ENCODE measurements at regions not wholly inside any gene's neighbourhood (a gene's known extent, or its start where the extent isn't known, plus 50 kb on each side); places are given as distances from the start of the nearest gene placed in this dataset.

DNA sequence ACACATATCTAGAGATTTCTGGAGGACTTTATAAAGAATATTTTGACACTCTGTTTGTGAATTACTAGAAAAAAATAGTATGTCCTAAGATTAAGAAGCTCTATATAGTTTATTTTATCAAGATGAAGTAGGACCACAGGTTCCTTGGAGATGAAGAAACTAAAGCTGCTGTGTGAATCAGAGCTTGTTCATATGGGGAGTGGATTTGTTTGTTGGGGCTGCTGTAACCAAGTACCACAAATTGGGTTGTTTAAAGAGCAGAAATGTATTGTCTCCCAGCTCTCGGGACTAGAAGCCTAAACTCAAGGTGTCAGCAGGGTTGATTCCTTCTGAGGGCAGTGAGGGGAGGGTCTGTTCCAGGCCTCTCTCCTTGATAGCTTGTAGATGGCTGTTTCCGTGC lies 270.6 kb upstream of the UMPS start:
- Mint-ChIP-seq H3K27ac (ENCODE audit: unreplicated experiment) (no peak overlapping the region), H3K4me1 (ENCODE audit: low read depth, unreplicated experiment) (no peaks in the 10 kb centered on the region), H3K9me3 (ENCODE audit: unreplicated experiment) (no peaks in the 10 kb centered on the region), H3K4me3 (ENCODE audit: unreplicated experiment) (no peak overlapping the region), H3K27me3 (ENCODE audit: insufficient read depth, unreplicated experiment) (peaks cover 14% of the 10 kb centered on the region), H3K36me3 (ENCODE audit: insufficient read depth, unreplicated experiment) (no peaks in the 10 kb centered on the region)
- BruUV-seq (replicated peaks) = no TSS peak
- intact Hi-C loops (cut with micrococcal nuclease; ENCODE audit: unreplicated experiment) = no loop called here
- Histone ChIP-seq H3K36me3 (ENCODE audit: control insufficient read depth, insufficient read depth, low read length) (no peaks in the 10 kb centered on the region), H3K9me3 (no peaks in the 10 kb centered on the region), H3K4me1 (no peaks in the 10 kb centered on the region), H3K4me3 (ENCODE audit: low read depth, low read length) (no peak overlapping the region), H3K27me3 (replicated peaks; ENCODE audit: control insufficient read depth, insufficient read depth, low read length) (peaks cover 1% of the 10 kb centered on the region; the same call in 1 of the 2 replicates)
- CTCF ChIA-PET = no interaction called here
- POLR2A ChIA-PET = no interaction called here
- TF ChIP-seq, protein P1, sequence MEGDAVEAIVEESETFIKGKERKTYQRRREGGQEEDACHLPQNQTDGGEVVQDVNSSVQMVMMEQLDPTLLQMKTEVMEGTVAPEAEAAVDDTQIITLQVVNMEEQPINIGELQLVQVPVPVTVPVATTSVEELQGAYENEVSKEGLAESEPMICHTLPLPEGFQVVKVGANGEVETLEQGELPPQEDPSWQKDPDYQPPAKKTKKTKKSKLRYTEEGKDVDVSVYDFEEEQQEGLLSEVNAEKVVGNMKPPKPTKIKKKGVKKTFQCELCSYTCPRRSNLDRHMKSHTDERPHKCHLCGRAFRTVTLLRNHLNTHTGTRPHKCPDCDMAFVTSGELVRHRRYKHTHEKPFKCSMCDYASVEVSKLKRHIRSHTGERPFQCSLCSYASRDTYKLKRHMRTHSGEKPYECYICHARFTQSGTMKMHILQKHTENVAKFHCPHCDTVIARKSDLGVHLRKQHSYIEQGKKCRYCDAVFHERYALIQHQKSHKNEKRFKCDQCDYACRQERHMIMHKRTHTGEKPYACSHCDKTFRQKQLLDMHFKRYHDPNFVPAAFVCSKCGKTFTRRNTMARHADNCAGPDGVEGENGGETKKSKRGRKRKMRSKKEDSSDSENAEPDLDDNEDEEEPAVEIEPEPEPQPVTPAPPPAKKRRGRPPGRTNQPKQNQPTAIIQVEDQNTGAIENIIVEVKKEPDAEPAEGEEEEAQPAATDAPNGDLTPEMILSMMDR (IDR thresholded peaks at IDR 0.05; ENCODE audit: insufficient read depth in 1 of 2, low read depth in 1 of 2, low read length in 1 of 2, severe bottlenecking in 1 of 2, unreplicated experiment in 1 of 2) = no peak
- DNase-seq = no peak

GRCh38 chr3:124461126-124461525 lies 269.1 kb upstream of the UMPS start:
- Histone ChIP-seq H3K27me3 (replicated peaks; ENCODE audit: control insufficient read depth, insufficient read depth, low read length) (no peaks in the 10 kb centered on the region; the same call in 1 of the 2 replicates), H3K4me3 (ENCODE audit: low read depth, low read length) (no peak overlapping the region), H3K4me1 (no peaks in the 10 kb centered on the region), H3K36me3 (ENCODE audit: control insufficient read depth, insufficient read depth, low read length) (no peaks in the 10 kb centered on the region), H3K9me3 (no peaks in the 10 kb centered on the region)
- peaks cover 12% of the 10 kb centered on the region for H3K27me3 Mint-ChIP-seq (ENCODE audit: insufficient read depth, unreplicated experiment)
- TF ChIP-seq, protein P1 (IDR thresholded peaks at IDR 0.05; ENCODE audit: insufficient read depth in 1 of 2, low read depth in 1 of 2, low read length in 1 of 2, severe bottlenecking in 1 of 2, unreplicated experiment in 1 of 2) = no peak
- H3K36me3 Mint-ChIP-seq (ENCODE audit: insufficient read depth, unreplicated experiment) = no peaks in the 10 kb centered on the region
- no peaks in the 10 kb centered on the region for H3K9me3 Mint-ChIP-seq (ENCODE audit: unreplicated experiment)
- CTCF ChIA-PET = no interaction called here
- no TSS peak for BruUV-seq (replicated peaks)
- intact Hi-C loops (cut with micrococcal nuclease; ENCODE audit: unreplicated experiment) = no loop called here
- H3K4me3 Mint-ChIP-seq (ENCODE audit: unreplicated experiment) = no peak overlapping the region
- POLR2A ChIA-PET = no interaction called here
- H3K4me1 Mint-ChIP-seq (ENCODE audit: low read depth, unreplicated experiment) = no peaks in the 10 kb centered on the region
- no peak for DNase-seq
- H3K27ac Mint-ChIP-seq (ENCODE audit: unreplicated experiment) = no peak overlapping the region

- Mint-ChIP-seq H3K27me3 (ENCODE audit: insufficient read depth, unreplicated experiment) (peaks cover 12% of the 10 kb centered on the region), H3K36me3 (ENCODE audit: insufficient read depth, unreplicated experiment) (no peaks in the 10 kb centered on the region), H3K9me3 (ENCODE audit: unreplicated experiment) (no peaks in the 10 kb centered on the region), H3K4me3 (ENCODE audit: unreplicated experiment) (no peak overlapping the region), H3K27ac (ENCODE audit: unreplicated experiment) (no peak overlapping the region), H3K4me1 (ENCODE audit: low read depth, unreplicated experiment) (no peaks in the 10 kb centered on the region)
- DNase-seq = no peak
- Histone ChIP-seq H3K4me3 (ENCODE audit: low read depth, low read length) (no peak overlapping the region), H3K36me3 (ENCODE audit: control insufficient read depth, insufficient read depth, low read length) (no peaks in the 10 kb centered on the region), H3K27me3 (replicated peaks; ENCODE audit: control insufficient read depth, insufficient read depth, low read length) (no peaks in the 10 kb centered on the region), H3K4me1 (no peaks in the 10 kb centered on the region), H3K9me3 (no peaks in the 10 kb centered on the region)
- intact Hi-C loops (cut with micrococcal nuclease; ENCODE audit: unreplicated experiment) = no loop called here
- ChIA-PET POLR2A (no interaction called here), CTCF (interaction anchor here (0.7 kb wide), 1 partner anchor 50 kb away, joined by 3 read pairs; no protein-coding TSS in a partner anchor)
- BruUV-seq (replicated peaks) = no TSS peak
- TF ChIP-seq, protein P1 (IDR thresholded peaks at IDR 0.05; ENCODE audit: insufficient read depth in 1 of 2, low read depth in 1 of 2, low read length in 1 of 2, severe bottlenecking in 1 of 2, unreplicated experiment in 1 of 2) = no peak
These were observed 268.2 kb upstream of the UMPS start for GRCh38 chr3:124461838-124462632.
